DOHH2 (cell line): ENCODE measurements at regions not wholly inside any gene's neighbourhood (a gene's known extent, or its start where the extent isn't known, plus 50 kb on each side); places are given as distances from the start of the nearest gene placed in this dataset.

Source experiments
- CTCF ChIP-seq: fragments of 200-600 bp; sonication (generic); IDR thresholded peaks from one replicate; pipeline ENCODE4 v1.5.1; 2014; ENCODE audit warnings: antibody characterized with exemption, mild to moderate bottlenecking, low read depth, low read length; ENCODE audit not compliant: poor library complexity, severe bottlenecking
- EZH2phosphoT487 ChIP-seq: fragments of 200-600 bp; sonication (generic); IDR thresholded peaks from 2 replicates; pipeline ENCODE4 v1.6.1; 2017; ENCODE audit warnings: borderline replicate concordance, mild to moderate bottlenecking, antibody characterized with exemption, low read length, moderate library complexity, mixed read lengths

GRCh38 chr7:56199639-56200038, 83.4 kb upstream of the NUPR2 start:
- no peak for TF ChIP-seq CTCF
- TF ChIP-seq EZH2phosphoT487, result no peak
